Trophoblast cell (in vitro differentiated cells and primary cell): ENCODE measurements at regions not wholly inside any gene's neighbourhood (a gene's known extent, or its start where the extent isn't known, plus 50 kb on each side); places are given as distances from the start of the nearest gene placed in this dataset.
A peak's percentile ranks its signal among the peaks of the same experiment; 100 is the strongest.

Source experiments
- DNase-seq, 2 donors: peaks; one replicate each; pipeline ENCODE4 v3.0.0-alpha.2; 2016
- H2AFZ ChIP-seq: 2 replicates; pipeline ENCODE4 v1.6.1; 2013; ENCODE audit warnings: low read length, moderate library complexity, mild to moderate bottlenecking; ENCODE audit not compliant: insufficient read depth, poor library complexity
- H2AK5ac ChIP-seq: 2 replicates; pipeline ENCODE4 v1.6.1; 2013; ENCODE audit warnings: mild to moderate bottlenecking, low read length
- H2BK120ac ChIP-seq: 2 replicates; pipeline ENCODE4 v1.6.1; 2013; ENCODE audit warnings: low read length, mild to moderate bottlenecking, moderate library complexity; ENCODE audit not compliant: insufficient read depth, poor library complexity
- H2BK12ac ChIP-seq: 2 replicates; pipeline ENCODE4 v1.6.1; 2013; ENCODE audit warnings: mild to moderate bottlenecking, low read length, moderate library complexity
- H2BK5ac ChIP-seq: 2 replicates; pipeline ENCODE4 v1.6.1; 2013; ENCODE audit warnings: low read length, low read depth, moderate library complexity, mild to moderate bottlenecking; ENCODE audit not compliant: poor library complexity
- H3K14ac ChIP-seq: 2 replicates; pipeline ENCODE4 v1.6.1; 2013; ENCODE audit warnings: mild to moderate bottlenecking, low read length
- H3K18ac ChIP-seq: 2 replicates; pipeline ENCODE4 v1.6.1; 2013; ENCODE audit warnings: mild to moderate bottlenecking, low read length
- H3K23ac ChIP-seq: 2 replicates; pipeline ENCODE4 v1.6.1; 2013; ENCODE audit warnings: low read length
- H3K27ac ChIP-seq: 2 replicates; pipeline ENCODE4 v1.5.1; 2013; ENCODE audit warnings: low read depth, mild to moderate bottlenecking, inconsistent platforms, low read length, moderate library complexity
- H3K27me3 ChIP-seq: 2 replicates; pipeline ENCODE4 v1.6.1; 2013; ENCODE audit warnings: inconsistent platforms, mild to moderate bottlenecking, low read length, moderate library complexity; ENCODE audit not compliant: insufficient read depth
- H3K36me3 ChIP-seq, 2 experiments: 1 replicate in 1 of 2; 2 replicates in 1 of 2; pipeline ENCODE4 v1.6.1; 2013; ENCODE audit warnings: low read length in 2 of 2, mild to moderate bottlenecking in 2 of 2, moderate library complexity in 1 of 2; ENCODE audit not compliant: insufficient read depth in 2 of 2, control insufficient read depth in 1 of 2
- H3K4ac ChIP-seq: 2 replicates; pipeline ENCODE4 v1.6.1; 2013; ENCODE audit warnings: low read depth, mild to moderate bottlenecking, low read length, moderate library complexity
- H3K4me1 ChIP-seq, 2 experiments: 1 replicate in 1 of 2; 2 replicates in 1 of 2; pipeline ENCODE4 v1.6.1; 2013; ENCODE audit warnings: low read length in 2 of 2, mild to moderate bottlenecking in 2 of 2, moderate library complexity in 1 of 2; ENCODE audit not compliant: insufficient read depth in 2 of 2, control insufficient read depth in 1 of 2
- H3K4me2 ChIP-seq: 2 replicates; pipeline ENCODE4 v1.6.1; 2013; ENCODE audit warnings: inconsistent platforms, mild to moderate bottlenecking, low read length, moderate library complexity
- H3K4me3 ChIP-seq: 2 replicates; pipeline ENCODE4 v1.5.1; 2013; ENCODE audit warnings: mild to moderate bottlenecking, low read depth, low read length, inconsistent platforms
- H3K79me1 ChIP-seq: one replicate; pipeline ENCODE4 v1.6.1; 2013; ENCODE audit warnings: low read length
- H3K79me2 ChIP-seq: 2 replicates; pipeline ENCODE4 v1.6.1; 2013; ENCODE audit warnings: low read length, mild to moderate bottlenecking; ENCODE audit not compliant: control insufficient read depth, insufficient read depth, poor library complexity
- H3K9ac ChIP-seq: 2 replicates; pipeline ENCODE4 v1.6.1; 2013; ENCODE audit warnings: mild to moderate bottlenecking, low read length
- H3K9me3 ChIP-seq: 2 replicates; pipeline ENCODE4 v1.6.1; 2013; ENCODE audit warnings: low read depth, mild to moderate bottlenecking, control low read depth, inconsistent platforms, low read length; ENCODE audit not compliant: insufficient read depth
- H4K12ac ChIP-seq: 2 replicates; pipeline ENCODE4 v1.6.1; 2013; ENCODE audit warnings: low read depth, mild to moderate bottlenecking, low read length, moderate library complexity
- H4K8ac ChIP-seq: 2 replicates; pipeline ENCODE4 v1.6.1; 2013; ENCODE audit warnings: low read depth, mild to moderate bottlenecking, low read length, moderate library complexity
- H4K91ac ChIP-seq: one replicate; pipeline ENCODE4 v1.6.1; 2013; ENCODE audit warnings: low read depth, mild to moderate bottlenecking, low read length, moderate library complexity
- WGBS: extraction: QIAGEN DNeasy Blood & Tissue Kit; methylation state at CpG from one replicate; pipeline ENCODE4 v1.1.7; 2013; ENCODE audit warnings: missing lambda C conversion rate; ENCODE audit not compliant: insufficient read length, insufficient coverage; ENCODE audit errors: extremely low coverage; 5-methylcytosine and 5-hydroxymethylcytosine counted together

- H2BK12ac ChIP-seq: no peak overlapping the region
- H3K18ac ChIP-seq: no peak overlapping the region
- H3K4me2 ChIP-seq: no peak overlapping the region
- H2BK5ac ChIP-seq: no peak overlapping the region
- DNase-seq: peak; percentile 35 to 65
- no CpG with 5 or more reads among the region's 2 CpGs for WGBS
- H2AK5ac ChIP-seq: no peak overlapping the region
- H3K9me3 ChIP-seq: no peaks in the 10 kb centered on the region
- H3K36me3 ChIP-seq: no peaks in the 10 kb centered on the region
- H4K91ac ChIP-seq: no peak overlapping the region
- H3K4ac ChIP-seq: no peak overlapping the region
- H3K79me2 ChIP-seq: no peaks in the 10 kb centered on the region
- no peak overlapping the region for H4K12ac ChIP-seq
- H3K9ac ChIP-seq: no peak overlapping the region
- H3K4me1 ChIP-seq: no peaks in the 10 kb centered on the region
- H3K27me3 ChIP-seq: no peaks in the 10 kb centered on the region
- H2BK120ac ChIP-seq: no peak overlapping the region
- no peak overlapping the region for H3K23ac ChIP-seq
- no peak overlapping the region for H3K27ac ChIP-seq
- no peak overlapping the region for H3K14ac ChIP-seq
- H4K8ac ChIP-seq: no peak overlapping the region
- H2AFZ ChIP-seq: no peak overlapping the region
- H3K4me3 ChIP-seq: no peak overlapping the region
- H3K79me1 ChIP-seq: no peaks in the 10 kb centered on the region
Measured at GRCh38 chr10:118151461-118151860, 104.7 kb upstream of the RAB11FIP2 start.

- H2BK12ac ChIP-seq: no peak overlapping the region
- H3K23ac ChIP-seq: no peak overlapping the region
- H2BK5ac ChIP-seq: no peak overlapping the region
- DNase-seq: no peak
- H3K18ac ChIP-seq: no peak overlapping the region
- no peak overlapping the region for H3K9ac ChIP-seq
- no peak overlapping the region for H2AFZ ChIP-seq
- H3K79me1 ChIP-seq: no peaks in the 10 kb centered on the region
- H3K4me1 ChIP-seq: no peaks in the 10 kb centered on the region
- H3K14ac ChIP-seq: no peak overlapping the region
- no peak overlapping the region for H4K12ac ChIP-seq
- no peak overlapping the region for H2BK120ac ChIP-seq
- no peak overlapping the region for H3K4me2 ChIP-seq
- H3K36me3 ChIP-seq: no peaks in the 10 kb centered on the region
- no peak overlapping the region for H2AK5ac ChIP-seq
- no peak overlapping the region for H4K8ac ChIP-seq
- H4K91ac ChIP-seq: no peak overlapping the region
- H3K4me3 ChIP-seq: no peak overlapping the region
- no peaks in the 10 kb centered on the region for H3K27me3 ChIP-seq
- H3K4ac ChIP-seq: no peak overlapping the region
- H3K27ac ChIP-seq: no peak overlapping the region
- no peaks in the 10 kb centered on the region for H3K79me2 ChIP-seq
- no peaks in the 10 kb centered on the region for H3K9me3 ChIP-seq
Measured at GRCh38 chr10:118148247-118148646, 101.5 kb upstream of the RAB11FIP2 start.

GRCh38 chr10:118145256-118145655 is 98.5 kb upstream of the RAB11FIP2 start:
- DNase-seq: no peak
- WGBS: no CpG with 5 or more reads among the region's 4 CpGs
- Histone ChIP-seq H3K18ac (no peak overlapping the region), H2BK12ac (no peak overlapping the region), H2BK120ac (no peak overlapping the region), H3K27ac (no peak overlapping the region), H2BK5ac (no peak overlapping the region), H3K23ac (no peak overlapping the region), H3K4me1 (no peaks in the 10 kb centered on the region), H3K36me3 (no peaks in the 10 kb centered on the region), H4K12ac (no peak overlapping the region), H4K91ac (no peak overlapping the region), H3K4me3 (no peak overlapping the region), H3K79me1 (no peaks in the 10 kb centered on the region), H3K27me3 (no peaks in the 10 kb centered on the region), H2AFZ (no peak overlapping the region), H2AK5ac (no peak overlapping the region), H3K9ac (no peak overlapping the region), H4K8ac (no peak overlapping the region), H3K4me2 (no peak overlapping the region), H3K4ac (no peak overlapping the region), H3K9me3 (no peaks in the 10 kb centered on the region), H3K14ac (no peak overlapping the region), H3K79me2 (no peaks in the 10 kb centered on the region)

GRCh38 chr10:118141471-118141870 is 94.7 kb upstream of the RAB11FIP2 start:
- Histone ChIP-seq H3K79me1 (no peaks in the 10 kb centered on the region), H4K8ac (no peak overlapping the region), H3K4me1 (no peaks in the 10 kb centered on the region), H4K91ac (no peak overlapping the region), H3K9ac (no peak overlapping the region), H3K27ac (no peak overlapping the region), H3K4ac (no peak overlapping the region), H2BK120ac (no peak overlapping the region), H4K12ac (no peak overlapping the region), H2AFZ (no peak overlapping the region), H3K23ac (no peak overlapping the region), H3K4me3 (no peak overlapping the region), H2BK12ac (no peak overlapping the region), H3K9me3 (no peaks in the 10 kb centered on the region), H3K79me2 (no peaks in the 10 kb centered on the region), H3K14ac (no peak overlapping the region), H2AK5ac (no peak overlapping the region), H3K18ac (no peak overlapping the region), H3K27me3 (no peaks in the 10 kb centered on the region), H3K4me2 (no peak overlapping the region), H2BK5ac (no peak overlapping the region), H3K36me3 (no peaks in the 10 kb centered on the region)
- WGBS: no CpG with 5 or more reads among the region's 6 CpGs
- DNase-seq: no peak

DNA sequence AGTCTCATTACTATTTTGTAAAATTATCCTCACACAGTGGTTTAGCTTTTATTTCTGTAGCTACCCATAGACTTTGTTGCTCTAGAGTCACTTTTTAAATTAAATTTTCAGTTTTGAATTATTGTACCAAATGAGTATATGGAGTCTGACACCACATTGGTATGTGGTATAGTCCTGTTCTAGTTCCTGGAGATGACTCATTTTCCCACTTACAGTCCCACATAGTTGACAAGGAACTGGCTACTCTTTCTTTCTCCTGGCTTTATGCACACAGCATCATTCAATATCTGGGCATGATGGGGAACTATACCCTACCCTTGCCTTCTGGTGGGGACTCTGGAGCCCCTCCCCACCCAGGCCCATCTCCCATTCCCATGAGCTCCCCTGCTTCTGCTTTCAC is 92.6 kb upstream of the RAB11FIP2 start:
- Histone ChIP-seq H2BK120ac (no peak overlapping the region), H3K79me1 (no peaks in the 10 kb centered on the region), H3K9ac (no peak overlapping the region), H3K4me3 (no peak overlapping the region), H2BK12ac (no peak overlapping the region), H4K91ac (no peak overlapping the region), H4K8ac (no peak overlapping the region), H4K12ac (no peak overlapping the region), H3K18ac (no peak overlapping the region), H2AFZ (no peak overlapping the region), H3K36me3 (no peaks in the 10 kb centered on the region), H3K14ac (no peak overlapping the region), H3K9me3 (no peaks in the 10 kb centered on the region), H3K27me3 (no peaks in the 10 kb centered on the region), H3K4me1 (no peaks in the 10 kb centered on the region), H2BK5ac (no peak overlapping the region), H3K4ac (no peak overlapping the region), H3K27ac (no peak overlapping the region), H3K4me2 (no peak overlapping the region), H3K23ac (no peak overlapping the region), H3K79me2 (no peaks in the 10 kb centered on the region), H2AK5ac (no peak overlapping the region)
- DNase-seq: peak in 1 of 2 donors; percentile 17
